GM18870 (cell line): ENCODE measurements at regions not wholly inside any gene's neighbourhood (a gene's known extent, or its start where the extent isn't known, plus 50 kb on each side); places are given as distances from the start of the nearest gene placed in this dataset.
"Not testable (repeated sequence)": the region's sequence is repeated elsewhere in the genome, so short reads cannot be mapped to it uniquely, and the experiment has no call there.

Experiments
- ATAC-seq: cut with Tn5 transposase; IDR thresholded peaks from one replicate; pipeline ENCODE4 v1.9.1; 2021; ENCODE audit warnings: moderate library complexity; ENCODE audit not compliant: unreplicated experiment

GRCh38 chr3:103847081-103848062 is 1412.6 kb downstream of the ZPLD1 start:
- no peak for ATAC-seq

DNA sequence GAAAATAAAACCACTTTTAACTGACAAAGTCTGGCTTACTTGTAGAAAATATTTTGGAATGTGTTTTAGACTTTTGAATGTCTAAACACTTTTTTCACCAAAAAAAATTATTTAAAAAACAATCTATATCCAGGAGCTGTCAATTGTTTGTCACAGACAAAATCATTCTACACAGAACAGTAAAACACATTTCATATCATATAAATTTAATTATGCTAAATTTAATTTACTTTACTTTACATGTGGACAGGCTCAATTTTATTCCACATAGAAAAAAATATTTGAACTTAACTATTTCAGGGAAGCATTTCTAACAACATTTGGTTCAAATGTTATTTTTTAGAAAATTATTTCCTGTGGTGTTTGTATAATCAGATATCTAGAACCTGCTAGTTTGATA is 1417.0 kb downstream of the ZPLD1 start:
- no peak for ATAC-seq

DNA sequence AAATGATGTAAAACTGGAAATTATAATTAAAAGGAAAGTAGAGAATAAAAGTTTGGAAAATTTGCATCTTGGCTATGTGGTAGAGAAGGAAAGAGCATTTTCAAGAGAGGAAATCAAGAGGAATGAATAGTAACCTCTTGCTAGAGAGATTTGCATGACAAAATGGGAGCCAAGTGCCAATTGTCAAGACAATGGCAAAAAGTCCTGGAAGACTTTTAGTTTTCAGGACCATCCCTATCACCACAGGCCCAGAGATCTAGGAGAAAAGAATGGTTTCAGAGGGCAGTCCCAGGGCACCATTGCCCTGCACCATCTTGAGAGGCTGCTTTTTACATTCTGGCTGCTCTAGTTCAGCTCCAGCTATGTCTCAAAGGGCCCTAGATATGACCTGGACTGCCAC is 1427.6 kb downstream of the ZPLD1 start:
- no peak for ATAC-seq

DNA sequence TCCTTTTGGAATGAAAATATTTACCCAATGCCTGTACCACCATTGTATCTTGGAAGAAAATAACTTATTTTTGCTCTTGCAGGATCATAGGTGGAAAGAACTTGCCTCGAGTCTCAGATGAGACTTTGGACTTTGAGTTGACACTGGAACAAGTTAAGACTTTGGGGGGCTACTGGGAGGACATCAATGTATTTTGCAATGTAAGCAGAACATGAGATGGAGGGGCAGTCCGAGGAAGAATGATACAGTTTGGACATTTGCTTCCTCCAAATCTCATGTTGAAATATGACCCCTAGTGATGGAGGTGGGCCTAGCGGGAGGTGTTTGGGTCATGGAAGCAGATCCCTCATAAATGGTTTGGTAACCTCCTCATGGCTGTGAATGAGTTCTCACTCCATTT is 1428.6 kb downstream of the ZPLD1 start:
- ATAC-seq: no peak

DNA sequence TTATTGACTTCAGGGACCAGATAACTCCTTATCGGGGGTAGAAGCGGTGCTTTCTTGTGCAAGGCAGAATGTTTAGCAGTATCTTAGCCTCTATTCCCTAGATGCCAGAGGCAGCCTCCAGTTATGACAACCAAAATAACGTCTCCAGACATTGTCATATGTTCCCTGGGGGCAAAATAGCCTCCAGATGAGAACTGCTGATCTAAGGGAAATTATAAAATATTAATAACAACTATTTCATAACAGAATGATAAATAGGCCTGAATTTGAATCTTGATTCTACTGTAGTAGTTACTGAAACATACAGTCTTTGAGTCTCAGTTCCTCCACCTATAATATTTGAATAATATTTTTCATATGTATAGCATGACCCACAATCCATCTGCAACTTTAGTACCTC is 1431.3 kb downstream of the ZPLD1 start:
- no peak for ATAC-seq

DNA sequence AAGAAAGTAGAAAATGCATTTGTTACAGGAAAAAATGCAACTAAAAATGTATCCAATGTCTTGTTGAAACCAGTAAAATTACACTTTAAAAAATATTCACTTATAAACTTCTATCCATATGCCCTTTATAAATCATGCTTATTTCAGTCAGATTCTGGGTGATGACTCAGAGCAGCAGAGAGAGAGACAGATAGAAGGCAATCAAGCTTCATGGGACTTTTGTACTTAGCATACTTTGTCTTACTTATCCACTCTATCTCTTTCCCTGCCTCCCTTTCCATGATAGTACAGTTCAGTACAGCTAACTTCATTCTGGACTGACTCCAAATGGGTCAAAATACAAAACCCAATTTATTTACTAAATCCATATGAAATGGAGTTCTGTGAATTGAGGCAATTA is 1438.2 kb downstream of the ZPLD1 start:
- no peak for ATAC-seq

DNA sequence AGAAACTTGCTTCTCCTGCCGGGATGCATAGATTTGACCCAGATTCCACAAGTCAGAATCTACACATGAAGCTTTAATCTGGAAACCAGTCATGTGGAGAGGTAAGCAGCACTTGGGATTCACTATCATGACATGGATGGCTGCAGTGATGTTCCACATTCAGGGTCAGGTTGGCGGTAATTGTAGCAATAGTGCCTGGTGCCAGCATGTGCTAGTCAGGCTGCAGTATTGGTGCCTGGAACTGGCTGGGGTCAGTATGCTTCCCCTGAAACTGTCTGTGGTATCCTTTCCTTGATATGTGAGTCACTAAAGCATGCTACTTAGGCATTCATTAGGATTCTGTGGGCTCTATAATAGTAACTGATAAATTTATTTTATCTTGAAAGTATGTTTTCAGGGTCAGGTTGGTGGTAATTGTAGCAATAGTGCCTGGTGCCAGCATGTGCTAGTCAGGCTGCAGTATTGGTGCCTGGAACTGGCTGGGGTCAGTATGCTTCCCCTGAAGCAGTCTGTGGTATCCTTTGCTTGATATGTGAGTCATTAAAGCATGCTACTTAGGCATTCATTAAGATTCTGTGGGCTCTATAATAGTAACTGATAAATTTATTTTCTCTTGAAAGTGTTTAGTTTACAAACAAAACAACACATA is 1439.2 kb downstream of the ZPLD1 start:
- no peak for ATAC-seq

DNA sequence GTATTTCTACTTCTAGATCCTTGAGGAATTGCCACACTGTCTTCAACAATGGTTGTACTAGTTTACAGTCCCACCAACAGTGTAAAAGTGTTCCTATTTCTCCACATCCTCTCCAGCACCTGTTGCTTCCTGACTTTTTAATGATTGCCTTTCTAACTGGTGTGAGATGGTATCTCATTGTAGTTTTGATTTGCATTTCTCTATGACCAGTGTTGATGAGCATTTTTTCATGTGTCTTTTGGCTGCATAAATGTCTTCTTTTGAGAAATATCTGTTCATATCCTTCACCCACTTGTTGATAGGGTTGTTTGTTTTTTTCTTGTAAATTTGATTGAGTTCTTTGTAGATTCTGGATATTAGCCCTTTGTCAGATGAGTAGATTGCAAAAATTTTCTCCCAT is 1447.0 kb downstream of the ZPLD1 start:
- not testable (repeated sequence) for ATAC-seq

DNA sequence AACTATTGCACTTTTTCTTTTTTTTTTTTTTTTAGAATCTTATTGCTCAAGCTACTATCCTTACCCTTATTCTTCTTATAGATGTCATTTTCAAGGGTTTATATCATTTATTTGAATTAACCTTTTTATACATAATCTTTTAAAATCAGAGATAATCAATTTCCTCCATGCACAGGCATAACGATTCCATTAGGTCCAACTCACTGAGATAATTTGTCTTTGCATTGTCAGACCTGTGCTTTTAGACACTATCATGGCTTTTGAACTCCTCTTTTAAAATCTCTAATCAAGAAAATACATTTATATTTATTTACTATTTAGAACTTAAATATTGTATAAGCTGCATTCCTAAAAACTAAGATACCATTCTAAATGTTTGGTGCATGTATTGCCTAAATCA is 1454.9 kb downstream of the ZPLD1 start:
- ATAC-seq: no peak

DNA sequence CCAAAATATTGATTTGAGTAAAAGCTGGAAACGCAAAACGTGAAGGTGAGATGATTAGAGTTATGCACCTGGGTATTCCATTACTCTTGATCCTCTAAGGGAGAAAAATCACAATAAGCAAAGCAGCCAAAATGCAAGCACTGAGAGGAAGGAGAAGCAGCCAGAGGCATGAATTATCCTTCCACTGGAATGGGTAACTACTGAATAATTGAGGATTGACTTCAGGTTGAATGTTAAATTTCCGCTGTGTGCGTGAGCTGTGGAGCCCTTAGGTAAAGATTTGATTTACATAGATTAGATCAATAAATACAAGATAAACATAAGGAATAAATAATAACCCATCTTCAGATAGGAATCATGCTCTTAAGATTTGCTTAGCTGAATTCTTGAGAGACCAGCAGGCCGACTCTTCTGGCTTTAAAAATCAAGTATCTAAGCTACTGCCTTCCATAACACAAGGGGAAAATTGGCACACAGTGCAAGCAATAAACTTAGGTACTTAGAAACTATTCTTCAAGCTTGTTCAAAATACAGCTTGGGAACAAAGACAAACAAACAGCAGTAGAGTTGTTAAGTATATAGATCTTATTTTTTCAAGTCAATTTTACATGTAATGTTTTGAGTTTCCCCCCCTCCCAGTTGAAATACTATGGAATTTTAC is 1459.5 kb downstream of the ZPLD1 start:
- ATAC-seq: no peak

DNA sequence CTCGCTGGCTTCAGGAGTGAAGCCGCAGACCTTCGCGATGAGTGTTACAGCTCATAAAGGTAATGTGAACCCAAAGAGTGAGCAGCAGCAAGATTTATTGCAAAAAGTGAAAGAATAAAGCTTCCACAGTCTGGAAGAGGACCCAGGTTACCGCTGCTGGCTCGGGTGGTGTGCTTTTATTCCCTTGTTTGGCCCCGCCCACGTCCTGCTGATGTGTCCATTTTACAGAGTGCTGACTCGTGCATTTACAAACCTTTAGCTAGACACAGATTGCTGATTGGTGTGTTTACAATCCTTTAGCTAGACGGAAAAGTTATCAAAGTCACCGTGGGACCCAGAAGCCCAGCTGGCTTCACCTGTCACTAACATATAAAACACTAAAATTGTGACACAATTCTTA is 1464.5 kb downstream of the ZPLD1 start:
- no peak for ATAC-seq

DNA sequence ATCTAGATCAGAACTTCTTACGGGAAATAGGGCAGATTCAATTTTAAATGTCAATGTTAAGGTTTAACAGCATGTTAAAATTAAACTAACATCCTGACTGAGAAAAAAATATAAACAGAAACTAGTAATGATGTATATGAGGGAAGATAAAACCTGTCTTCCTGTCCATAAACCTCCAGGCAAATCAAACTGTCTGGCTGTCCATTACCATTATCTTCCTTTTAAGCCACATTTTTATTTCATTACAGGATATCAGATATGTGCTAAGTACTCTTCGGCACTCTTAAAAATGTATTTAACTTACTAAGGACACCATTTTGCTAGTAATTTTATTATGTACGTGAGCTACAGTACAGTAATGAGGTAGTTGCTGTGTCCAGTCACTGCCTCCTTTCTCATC is 1461.7 kb upstream of the ALCAM start:
- ATAC-seq: no peak

- ATAC-seq: no peak
Observed at GRCh38 chr3:103906304-103906703, 1460.4 kb upstream of the ALCAM start.

DNA sequence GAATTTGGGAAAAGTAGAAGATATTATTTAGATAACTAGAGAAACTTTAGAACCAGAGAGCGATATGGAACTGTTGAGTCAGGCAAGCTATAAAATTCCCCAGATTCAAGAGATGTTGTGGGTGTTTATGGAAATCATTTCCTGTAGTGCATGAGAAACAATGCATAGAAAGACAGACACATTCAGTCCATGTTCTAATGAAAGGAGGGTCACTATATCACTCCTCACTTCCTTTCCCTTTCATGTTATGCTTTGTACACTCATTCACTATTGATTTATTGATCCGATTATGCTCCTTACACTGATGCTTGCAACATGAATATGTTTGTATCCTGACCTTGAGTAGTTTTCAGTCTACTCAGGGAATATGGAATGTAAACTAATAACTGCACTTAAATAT is 1459.9 kb upstream of the ALCAM start:
- ATAC-seq: no peak

GRCh38 chr3:103907567-103907966 is 1459.1 kb upstream of the ALCAM start:
- ATAC-seq: no peak

- no peak for ATAC-seq
Observed at GRCh38 chr3:103909395-103909794, 1457.3 kb upstream of the ALCAM start.

DNA sequence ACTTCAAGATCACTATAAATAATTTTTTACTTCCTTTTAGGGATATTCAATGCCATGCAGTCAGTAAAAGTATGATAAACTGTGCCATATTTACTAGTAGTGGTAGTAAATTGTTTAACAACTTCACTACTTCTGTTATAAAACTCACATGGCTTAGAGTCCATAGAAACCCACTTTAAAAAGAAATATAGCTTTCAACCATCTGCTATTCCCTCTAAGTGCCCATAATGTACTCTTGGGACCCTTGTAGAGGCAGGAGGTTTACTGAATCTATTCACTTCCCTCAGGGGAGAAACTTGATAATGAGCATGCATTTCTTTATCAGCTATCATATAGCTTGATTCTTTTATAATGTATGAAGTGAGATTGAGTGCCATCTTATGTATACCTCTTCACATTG is 1448.4 kb upstream of the ALCAM start:
- no peak for ATAC-seq

- no peak for ATAC-seq
Observed at GRCh38 chr3:103919327-103919726, 1447.4 kb upstream of the ALCAM start.

GRCh38 chr3:103923907-103924306 is 1442.8 kb upstream of the ALCAM start:
- ATAC-seq: no peak

DNA sequence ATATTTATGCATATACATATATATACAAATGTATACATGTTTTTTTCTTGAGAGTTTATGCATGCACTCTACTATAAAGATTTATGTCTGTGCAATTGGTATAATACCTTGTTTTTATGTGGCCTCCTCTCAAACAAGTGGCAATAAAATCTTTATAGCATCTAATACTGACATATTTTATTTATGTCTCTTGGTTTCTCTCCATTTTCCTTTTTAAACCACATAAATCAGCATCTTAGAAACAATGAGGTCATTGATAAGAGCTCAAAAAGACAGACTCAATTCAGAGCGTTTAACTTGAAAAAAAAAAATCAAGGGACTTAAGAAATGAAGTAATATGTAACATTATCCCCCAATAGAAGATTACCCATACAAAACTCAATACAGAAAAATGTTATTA is 1442.2 kb upstream of the ALCAM start:
- no peak for ATAC-seq

- ATAC-seq: no peak
Observed at GRCh38 chr3:103926936-103927335, 1439.8 kb upstream of the ALCAM start.

GRCh38 chr3:103927896-103928295 is 1438.8 kb upstream of the ALCAM start:
- no peak for ATAC-seq
